Stomach (tissue), 8 donors: ENCODE measurements at regions not wholly inside any gene's neighbourhood (a gene's known extent, or its start where the extent isn't known, plus 50 kb on each side); places are given as distances from the start of the nearest gene placed in this dataset.
"Not testable (repeated sequence)": the region's sequence is repeated elsewhere in the genome, so short reads cannot be mapped to it uniquely, and the experiment has no call there.

Experiments used
- DNase-seq, 2 donors: peaks; one replicate each; pipeline versions ENCODE4 v3.0.0 to v3.0.0-alpha.2; 2013 to 2019
- H3K27ac ChIP-seq, 5 donors: fragments of 200-600 bp in 4 of 5; sonication (generic) in 4 of 5; one replicate each; pipeline ENCODE4 v1.5.1; 2013 to 2019; ENCODE audit warnings: mild to moderate bottlenecking in 1 of 5, moderate library complexity in 1 of 5
- H3K27me3 ChIP-seq, 3 donors: fragments of 200-600 bp; sonication (generic); one replicate each; pipeline ENCODE4 v1.5.1; 2017 to 2019; ENCODE audit warnings: mixed run types in 1 of 3
- H3K36me3 ChIP-seq, 4 donors: fragments of 200-600 bp; sonication (generic); 1 replicate in 3 of 4; 2 replicates in 1 of 4; pipeline ENCODE4 v1.5.1; 2016 to 2019
- H3K4me1 ChIP-seq, 4 donors: fragments of 200-600 bp; sonication (generic); one replicate each; pipeline ENCODE4 v1.5.1; 2016 to 2019
- H3K4me3 ChIP-seq, 4 donors: fragments of 200-600 bp; sonication (generic) in 3 of 4; one replicate each; pipeline ENCODE4 v1.5.1; 2016 to 2019; ENCODE audit warnings: mild to moderate bottlenecking in 1 of 4
- H3K9me3 ChIP-seq, 4 donors: fragments of 200-600 bp; sonication (generic); one replicate each; pipeline ENCODE4 v1.5.1; 2016 to 2019
- CTCF ChIP-seq, 7 experiments: fragments of 450-650 bp in 4 of 7; fragments of 200-600 bp in 3 of 7; sonication (generic) in 3 of 7; IDR thresholded peaks; one replicate each; pipeline ENCODE4 v1.5.1; 2016 to 2019; ENCODE audit warnings: antibody characterized with exemption in 7 of 7, control low read depth in 2 of 7, mild to moderate bottlenecking in 1 of 7
- EP300 ChIP-seq: sonication (generic); formaldehyde crosslinking; IDR thresholded peaks from one replicate; pipeline ENCODE4 v1.6.1; 2017; ENCODE audit warnings: antibody characterized with exemption
- POLR2A ChIP-seq, 4 donors: fragments of 450-650 bp; IDR thresholded peaks; one replicate each; pipeline ENCODE4 v1.6.1; 2016; ENCODE audit warnings: antibody characterized with exemption in 4 of 4, control low read depth in 2 of 4, mild to moderate bottlenecking in 1 of 4, moderate library complexity in 1 of 4
- POLR2AphosphoS5 ChIP-seq, 3 donors: sonication (generic); formaldehyde crosslinking; IDR thresholded peaks; one replicate each; pipeline ENCODE4 v1.6.1; 2016; ENCODE audit warnings: antibody characterized with exemption in 3 of 3
- WGBS, 5 donors: extraction: QIAGEN DNeasy Blood & Tissue Kit in 3 of 5; methylation state at CpG; one replicate each; pipeline versions ENCODE4 v1.1.5 to v1.1.7; 2013 to 2018; 5-methylcytosine and 5-hydroxymethylcytosine counted together
- intact Hi-C: fragments of 100-400 bp; cut with DNase I; formaldehyde crosslinking; loops from one replicate; pipeline ENCODE4 v1.15.1; 2023; ENCODE audit warnings: low total_unique reads
- donor health status: healthy with polysubstance abuse.
- donor health status: Bipolar disorder and iron deficiency.
- donor health status: healthy.

DNA sequence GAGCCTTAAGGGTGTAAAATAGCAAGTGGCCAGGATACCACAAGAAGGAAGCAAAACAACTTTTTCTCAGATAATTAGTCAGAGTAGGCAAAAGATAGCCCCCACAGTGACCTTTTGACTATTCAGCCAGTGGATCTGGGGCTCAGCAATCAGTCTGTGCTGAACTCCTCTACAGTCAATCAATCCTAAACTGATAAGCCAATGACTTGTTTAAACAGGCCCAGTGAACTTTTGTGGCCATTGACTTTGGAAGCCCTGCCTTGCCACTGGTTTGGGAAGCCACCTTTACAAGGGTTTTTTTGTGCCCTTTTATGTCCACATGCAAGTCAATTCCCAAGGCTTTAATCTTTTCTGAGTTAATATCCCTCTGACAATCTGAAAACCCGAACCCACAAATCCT lies 1565.0 kb upstream of the WWC1 start:
- Histone ChIP-seq H3K27me3 (no peaks in the 10 kb centered on the region), H3K9me3 (no peaks in the 10 kb centered on the region), H3K36me3 (no peaks in the 10 kb centered on the region), H3K4me1 (no peaks in the 10 kb centered on the region), H3K27ac (no peak overlapping the region), H3K4me3 (no peak overlapping the region)
- TF ChIP-seq EP300, result no peak
- TF ChIP-seq POLR2A (IDR thresholded peaks at IDR 0.05), result no peak
- no peak for TF ChIP-seq POLR2AphosphoS5 (IDR thresholded peaks at IDR 0.05)
- TF ChIP-seq CTCF (IDR thresholded peaks at IDR 0.05), result no peak
- DNase-seq, result no peak
- WGBS, 5 donors, result 30 to 56% (median 35%) methylated on average over 1 of the region's 1 CpG
- intact Hi-C loops, result no loop called here

- H3K27ac ChIP-seq, H3K27me3 ChIP-seq, H3K36me3 ChIP-seq, H3K4me3 ChIP-seq, H3K9me3 ChIP-seq, DNase-seq, H3K4me1 ChIP-seq, intact Hi-C loops: not testable (repeated sequence)
- WGBS, 5 donors, result 66 to 85% (median 77%) methylated on average over 4 of the region's 4 CpGs
Measured at GRCh38 chr5:166742951-166743350, 1548.5 kb upstream of the WWC1 start.

DNA sequence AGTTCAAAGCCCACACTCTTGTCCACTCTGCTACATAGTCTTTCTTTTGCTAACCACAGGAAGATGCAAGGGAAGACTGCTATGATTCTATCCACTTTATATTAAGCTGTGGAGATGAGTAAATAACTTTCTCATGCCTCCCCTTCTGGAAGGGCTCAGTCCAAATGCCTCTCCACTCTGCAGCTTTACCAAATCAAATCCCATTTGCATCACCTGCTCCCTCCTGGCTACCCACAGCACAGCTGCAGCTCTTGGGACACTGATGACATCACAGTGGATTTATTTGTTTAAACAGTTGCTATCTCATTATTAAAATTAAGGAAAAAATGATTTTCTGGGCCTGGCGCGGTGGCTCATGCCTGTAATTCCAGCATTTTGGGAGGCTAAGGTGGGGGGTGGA lies 1544.9 kb upstream of the WWC1 start:
- DNase-seq, result no peak
- 91 to 97% (median 95%) methylated on average over 2 of the region's 2 CpGs for WGBS, 5 donors
- H3K4me1 ChIP-seq, result no peaks in the 10 kb centered on the region
- H3K4me3 ChIP-seq, result no peak overlapping the region
- H3K27me3 ChIP-seq, result no peaks in the 10 kb centered on the region
- H3K9me3 ChIP-seq, result no peaks in the 10 kb centered on the region
- intact Hi-C loops, result no loop called here
- TF ChIP-seq POLR2A (IDR thresholded peaks at IDR 0.05), result no peak
- TF ChIP-seq CTCF (IDR thresholded peaks at IDR 0.05), result no peak
- no peak for TF ChIP-seq POLR2AphosphoS5 (IDR thresholded peaks at IDR 0.05)
- TF ChIP-seq EP300, result no peak
- H3K27ac ChIP-seq, result no peak overlapping the region
- no peaks in the 10 kb centered on the region for H3K36me3 ChIP-seq

GRCh38 chr5:166750376-166750775 lies 1541.1 kb upstream of the WWC1 start:
- no peaks in the 10 kb centered on the region for H3K9me3 ChIP-seq
- no peak overlapping the region for H3K27ac ChIP-seq
- H3K27me3 ChIP-seq, result no peaks in the 10 kb centered on the region
- no peak for DNase-seq
- intact Hi-C loops, result no loop called here
- H3K4me1 ChIP-seq, result no peaks in the 10 kb centered on the region
- TF ChIP-seq EP300 (no peak), POLR2AphosphoS5 (IDR thresholded peaks at IDR 0.05) (no peak), POLR2A (IDR thresholded peaks at IDR 0.05) (no peak), CTCF (IDR thresholded peaks at IDR 0.05) (no peak)
- no peaks in the 10 kb centered on the region for H3K36me3 ChIP-seq
- H3K4me3 ChIP-seq, result no peak overlapping the region

GRCh38 chr5:166758151-166758550 lies 1533.3 kb upstream of the WWC1 start:
- H3K36me3 ChIP-seq, result no peaks in the 10 kb centered on the region
- TF ChIP-seq EP300 (no peak), POLR2AphosphoS5 (IDR thresholded peaks at IDR 0.05) (no peak), CTCF (IDR thresholded peaks at IDR 0.05) (no peak), POLR2A (IDR thresholded peaks at IDR 0.05) (no peak)
- H3K4me1 ChIP-seq, result no peaks in the 10 kb centered on the region
- H3K27ac ChIP-seq, result no peak overlapping the region
- intact Hi-C loops, result no loop called here
- H3K9me3 ChIP-seq, result peaks cover 0 to 8% (median 4%) of the 10 kb centered on the region in 4 donors
- no peak overlapping the region for H3K4me3 ChIP-seq
- H3K27me3 ChIP-seq, result no peaks in the 10 kb centered on the region
- DNase-seq, result no peak
